ENCODE measurements at regions not wholly inside any gene's neighbourhood (a gene's known extent, or its start where the extent isn't known, plus 50 kb on each side); places are given as distances from the start of the nearest gene placed in this dataset.

DNA sequence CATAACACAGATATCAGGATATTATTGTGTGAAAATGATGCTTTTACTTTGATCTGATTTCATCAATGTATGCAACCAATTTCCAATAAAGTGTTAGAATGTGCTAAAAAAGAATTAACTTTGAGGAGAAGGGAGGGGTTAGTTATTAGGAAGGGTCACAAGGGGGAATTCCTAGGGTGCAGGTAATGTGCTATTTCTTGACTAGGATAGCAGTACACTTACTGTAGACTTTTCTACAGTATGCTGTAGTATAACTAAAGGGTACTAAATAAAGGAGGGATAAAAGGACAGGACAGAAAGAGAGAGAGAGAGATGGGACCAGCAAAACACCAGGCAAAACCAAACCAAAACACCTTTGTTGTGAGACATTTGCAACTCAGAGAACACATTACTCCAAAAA is 121.4 kb upstream of the RAP1B start:
- TF ChIP-seq, protein P1, sequence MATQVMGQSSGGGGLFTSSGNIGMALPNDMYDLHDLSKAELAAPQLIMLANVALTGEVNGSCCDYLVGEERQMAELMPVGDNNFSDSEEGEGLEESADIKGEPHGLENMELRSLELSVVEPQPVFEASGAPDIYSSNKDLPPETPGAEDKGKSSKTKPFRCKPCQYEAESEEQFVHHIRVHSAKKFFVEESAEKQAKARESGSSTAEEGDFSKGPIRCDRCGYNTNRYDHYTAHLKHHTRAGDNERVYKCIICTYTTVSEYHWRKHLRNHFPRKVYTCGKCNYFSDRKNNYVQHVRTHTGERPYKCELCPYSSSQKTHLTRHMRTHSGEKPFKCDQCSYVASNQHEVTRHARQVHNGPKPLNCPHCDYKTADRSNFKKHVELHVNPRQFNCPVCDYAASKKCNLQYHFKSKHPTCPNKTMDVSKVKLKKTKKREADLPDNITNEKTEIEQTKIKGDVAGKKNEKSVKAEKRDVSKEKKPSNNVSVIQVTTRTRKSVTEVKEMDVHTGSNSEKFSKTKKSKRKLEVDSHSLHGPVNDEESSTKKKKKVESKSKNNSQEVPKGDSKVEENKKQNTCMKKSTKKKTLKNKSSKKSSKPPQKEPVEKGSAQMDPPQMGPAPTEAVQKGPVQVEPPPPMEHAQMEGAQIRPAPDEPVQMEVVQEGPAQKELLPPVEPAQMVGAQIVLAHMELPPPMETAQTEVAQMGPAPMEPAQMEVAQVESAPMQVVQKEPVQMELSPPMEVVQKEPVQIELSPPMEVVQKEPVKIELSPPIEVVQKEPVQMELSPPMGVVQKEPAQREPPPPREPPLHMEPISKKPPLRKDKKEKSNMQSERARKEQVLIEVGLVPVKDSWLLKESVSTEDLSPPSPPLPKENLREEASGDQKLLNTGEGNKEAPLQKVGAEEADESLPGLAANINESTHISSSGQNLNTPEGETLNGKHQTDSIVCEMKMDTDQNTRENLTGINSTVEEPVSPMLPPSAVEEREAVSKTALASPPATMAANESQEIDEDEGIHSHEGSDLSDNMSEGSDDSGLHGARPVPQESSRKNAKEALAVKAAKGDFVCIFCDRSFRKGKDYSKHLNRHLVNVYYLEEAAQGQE (IDR thresholded peaks at IDR 0.05; ENCODE audit: insufficient replicate concordance, low read depth) = no peak
- TF ChIP-seq, protein P2, sequence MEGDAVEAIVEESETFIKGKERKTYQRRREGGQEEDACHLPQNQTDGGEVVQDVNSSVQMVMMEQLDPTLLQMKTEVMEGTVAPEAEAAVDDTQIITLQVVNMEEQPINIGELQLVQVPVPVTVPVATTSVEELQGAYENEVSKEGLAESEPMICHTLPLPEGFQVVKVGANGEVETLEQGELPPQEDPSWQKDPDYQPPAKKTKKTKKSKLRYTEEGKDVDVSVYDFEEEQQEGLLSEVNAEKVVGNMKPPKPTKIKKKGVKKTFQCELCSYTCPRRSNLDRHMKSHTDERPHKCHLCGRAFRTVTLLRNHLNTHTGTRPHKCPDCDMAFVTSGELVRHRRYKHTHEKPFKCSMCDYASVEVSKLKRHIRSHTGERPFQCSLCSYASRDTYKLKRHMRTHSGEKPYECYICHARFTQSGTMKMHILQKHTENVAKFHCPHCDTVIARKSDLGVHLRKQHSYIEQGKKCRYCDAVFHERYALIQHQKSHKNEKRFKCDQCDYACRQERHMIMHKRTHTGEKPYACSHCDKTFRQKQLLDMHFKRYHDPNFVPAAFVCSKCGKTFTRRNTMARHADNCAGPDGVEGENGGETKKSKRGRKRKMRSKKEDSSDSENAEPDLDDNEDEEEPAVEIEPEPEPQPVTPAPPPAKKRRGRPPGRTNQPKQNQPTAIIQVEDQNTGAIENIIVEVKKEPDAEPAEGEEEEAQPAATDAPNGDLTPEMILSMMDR (IDR thresholded peaks at IDR 0.05; ENCODE audit: insufficient read depth, low read length) = no peak
- TF ChIP-seq GABPA (IDR thresholded peaks at IDR 0.05; ENCODE audit: low read depth) (no peak), POLR2AphosphoS5 (IDR thresholded peaks at IDR 0.05; ENCODE audit: low read depth) (no peak)
